ENCODE measurements at regions not wholly inside any gene's neighbourhood (a gene's known extent, or its start where the extent isn't known, plus 50 kb on each side); places are given as distances from the start of the nearest gene placed in this dataset.

- DNase-seq (ENCODE audit: low spot score in 2 of 2) = no peak
- no peaks in the 10 kb centered on the region for H3K36me3 ChIP-seq
- no peak overlapping the region for H3K27ac ChIP-seq
- H3K4me1 ChIP-seq = no peaks in the 10 kb centered on the region
- no peak for TF ChIP-seq POLR2A (IDR thresholded peaks at IDR 0.05)
- TF ChIP-seq, protein P1, sequence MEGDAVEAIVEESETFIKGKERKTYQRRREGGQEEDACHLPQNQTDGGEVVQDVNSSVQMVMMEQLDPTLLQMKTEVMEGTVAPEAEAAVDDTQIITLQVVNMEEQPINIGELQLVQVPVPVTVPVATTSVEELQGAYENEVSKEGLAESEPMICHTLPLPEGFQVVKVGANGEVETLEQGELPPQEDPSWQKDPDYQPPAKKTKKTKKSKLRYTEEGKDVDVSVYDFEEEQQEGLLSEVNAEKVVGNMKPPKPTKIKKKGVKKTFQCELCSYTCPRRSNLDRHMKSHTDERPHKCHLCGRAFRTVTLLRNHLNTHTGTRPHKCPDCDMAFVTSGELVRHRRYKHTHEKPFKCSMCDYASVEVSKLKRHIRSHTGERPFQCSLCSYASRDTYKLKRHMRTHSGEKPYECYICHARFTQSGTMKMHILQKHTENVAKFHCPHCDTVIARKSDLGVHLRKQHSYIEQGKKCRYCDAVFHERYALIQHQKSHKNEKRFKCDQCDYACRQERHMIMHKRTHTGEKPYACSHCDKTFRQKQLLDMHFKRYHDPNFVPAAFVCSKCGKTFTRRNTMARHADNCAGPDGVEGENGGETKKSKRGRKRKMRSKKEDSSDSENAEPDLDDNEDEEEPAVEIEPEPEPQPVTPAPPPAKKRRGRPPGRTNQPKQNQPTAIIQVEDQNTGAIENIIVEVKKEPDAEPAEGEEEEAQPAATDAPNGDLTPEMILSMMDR (IDR thresholded peaks at IDR 0.05) = no peak
- TF ChIP-seq EP300 (IDR thresholded peaks at IDR 0.05) = no peak
- no peak overlapping the region for H3K4me3 ChIP-seq
- H3K27me3 ChIP-seq = no peaks in the 10 kb centered on the region
- peaks cover 0 to 13% (median 0%) of the 10 kb centered on the region in 4 donors for H3K9me3 ChIP-seq
Measured at GRCh38 chr20:40826699-40827098, 137.7 kb upstream of the MAFB start.

DNA sequence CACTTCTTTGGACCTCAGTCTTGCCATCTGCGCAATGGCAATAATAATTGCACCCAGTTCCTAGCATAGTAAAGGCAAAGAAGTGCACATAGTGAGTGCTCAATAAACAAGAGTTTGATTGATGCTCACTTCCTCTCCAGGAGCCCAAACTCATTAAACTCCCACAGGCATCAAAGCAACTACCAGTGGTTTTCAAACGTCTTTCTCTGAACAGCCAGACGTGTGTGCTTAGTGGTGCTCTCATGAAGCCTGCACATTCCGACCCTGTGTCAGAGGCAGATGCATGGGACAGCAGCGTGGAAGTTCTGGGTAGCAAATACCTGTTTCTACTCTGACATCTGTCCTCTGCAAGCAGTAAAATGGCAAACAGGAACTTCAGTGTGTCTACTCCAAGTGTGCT lies 146.3 kb upstream of the MAFB start:
- no peaks in the 10 kb centered on the region for H3K27me3 ChIP-seq
- no peak overlapping the region for H3K27ac ChIP-seq
- H3K4me1 ChIP-seq = no peaks in the 10 kb centered on the region
- WGBS, 2 donors = 48 to 61% methylated on average over 5 of the region's 5 CpGs
- H3K9me3 ChIP-seq = peaks cover 0 to 32% (median 2%) of the 10 kb centered on the region in 4 donors
- DNase-seq (ENCODE audit: low spot score in 2 of 2) = no peak
- H3K4me3 ChIP-seq = no peak overlapping the region
- no peak for TF ChIP-seq EP300 (IDR thresholded peaks at IDR 0.05)
- TF ChIP-seq, protein P1 (IDR thresholded peaks at IDR 0.05) = no peak
- TF ChIP-seq POLR2A (IDR thresholded peaks at IDR 0.05) = no peak
- no peaks in the 10 kb centered on the region for H3K36me3 ChIP-seq

DNA sequence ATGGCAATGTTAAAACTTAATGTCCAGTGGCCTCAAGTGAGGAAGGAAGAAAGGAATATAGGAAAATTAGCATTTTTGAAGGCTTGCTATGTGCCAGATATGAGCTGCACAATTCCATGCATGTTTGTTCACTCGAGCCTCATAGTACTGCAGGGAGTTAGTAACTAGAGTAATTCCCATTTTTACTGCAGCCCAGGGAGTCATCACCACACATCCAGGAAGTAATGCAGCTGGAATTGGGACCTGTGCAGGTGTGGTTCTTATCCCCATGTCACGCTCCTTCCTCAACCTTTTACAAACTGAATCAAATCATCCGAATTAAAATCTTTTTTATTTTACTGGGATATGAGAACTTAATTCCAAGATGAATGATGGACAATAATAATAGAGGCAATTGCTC lies 149.5 kb upstream of the MAFB start:
- WGBS, 2 donors = 55 to 57% methylated on average over 3 of the region's 3 CpGs
- H3K27me3 ChIP-seq = no peaks in the 10 kb centered on the region
- no peaks in the 10 kb centered on the region for H3K36me3 ChIP-seq
- no peak for TF ChIP-seq POLR2A (IDR thresholded peaks at IDR 0.05)
- TF ChIP-seq, protein P1 (IDR thresholded peaks at IDR 0.05) = no peak
- TF ChIP-seq EP300 (IDR thresholded peaks at IDR 0.05) = no peak
- no peak for DNase-seq (ENCODE audit: low spot score in 2 of 2)
- H3K4me3 ChIP-seq = no peak overlapping the region
- H3K27ac ChIP-seq = no peak overlapping the region
- H3K9me3 ChIP-seq = peaks cover 0 to 16% (median 2%) of the 10 kb centered on the region in 4 donors
- H3K4me1 ChIP-seq = no peaks in the 10 kb centered on the region

- no peak for DNase-seq (ENCODE audit: low spot score in 2 of 2)
Measured at GRCh38 chr20:40843251-40843650, 154.2 kb upstream of the MAFB start.

DNA sequence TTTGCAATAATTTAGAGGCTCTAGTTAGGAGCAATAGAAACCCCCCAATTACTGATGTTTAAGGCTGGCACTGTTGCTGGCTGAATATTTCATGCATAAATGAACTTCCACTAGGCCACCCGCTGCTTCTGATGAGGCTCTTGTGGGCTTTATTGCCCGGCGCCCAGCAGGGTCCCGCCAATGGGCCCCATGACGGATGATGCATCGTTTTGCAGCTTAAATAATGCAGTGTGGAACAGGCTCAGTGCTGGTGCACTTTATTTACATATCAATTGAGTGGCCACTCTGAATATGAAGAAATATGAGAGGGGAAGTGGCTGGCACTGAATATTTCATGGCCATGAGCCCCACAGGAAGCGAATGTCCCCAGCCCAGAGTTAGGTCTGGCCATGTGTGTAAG lies 155.3 kb upstream of the MAFB start:
- no peaks in the 10 kb centered on the region for H3K36me3 ChIP-seq
- DNase-seq (ENCODE audit: low spot score in 2 of 2) = no peak
- H3K4me3 ChIP-seq = no peak overlapping the region
- no peaks in the 10 kb centered on the region for H3K27me3 ChIP-seq
- no peaks in the 10 kb centered on the region for H3K4me1 ChIP-seq
- no peak overlapping the region for H3K27ac ChIP-seq
- TF ChIP-seq, protein P1 (IDR thresholded peaks at IDR 0.05) = no peak
- TF ChIP-seq POLR2A (IDR thresholded peaks at IDR 0.05) = no peak
- TF ChIP-seq EP300 (IDR thresholded peaks at IDR 0.05) = no peak
- peaks cover 0 to 8% (median 0%) of the 10 kb centered on the region in 4 donors for H3K9me3 ChIP-seq
- WGBS, 2 donors = 59 to 60% methylated on average over 7 of the region's 7 CpGs

More at GRCh38 chr20:40843251-40843650, 154.2 kb upstream of the MAFB start:
- TF ChIP-seq, protein P1 (IDR thresholded peaks at IDR 0.05) = no peak
- TF ChIP-seq EP300 (IDR thresholded peaks at IDR 0.05) (no peak), POLR2A (IDR thresholded peaks at IDR 0.05) (no peak)
- no peaks in the 10 kb centered on the region for H3K4me1 ChIP-seq
- no peak overlapping the region for H3K4me3 ChIP-seq
- WGBS, 2 donors = 45 to 50% methylated on average over 1 of the region's 1 CpG
- peaks cover 0 to 8% (median 0%) of the 10 kb centered on the region in 4 donors for H3K9me3 ChIP-seq
- no peak overlapping the region for H3K27ac ChIP-seq
- H3K36me3 ChIP-seq = no peaks in the 10 kb centered on the region
- no peaks in the 10 kb centered on the region for H3K27me3 ChIP-seq
